Mesendoderm (in vitro differentiated cells): ENCODE measurements at regions not wholly inside any gene's neighbourhood (a gene's known extent, or its start where the extent isn't known, plus 50 kb on each side); places are given as distances from the start of the nearest gene placed in this dataset.

ENCODE experiments used
- DNase-seq: peaks from one replicate; pipeline ENCODE4 v3.0.0; 2013
- H2AK5ac ChIP-seq: 2 replicates; pipeline ENCODE4 v1.6.1; 2013; ENCODE audit warnings: low read length, inconsistent platforms
- H2BK120ac ChIP-seq: 2 replicates; pipeline ENCODE4 v1.6.1; 2013; ENCODE audit warnings: low read depth, mild to moderate bottlenecking, low read length, moderate library complexity, mixed read lengths
- H2BK15ac ChIP-seq: replicated peaks from 2 replicates; pipeline ENCODE4 v1.6.1; 2013; ENCODE audit warnings: low read depth, mild to moderate bottlenecking, moderate library complexity
- H2BK5ac ChIP-seq: 2 replicates; pipeline ENCODE4 v1.6.1; 2013; ENCODE audit warnings: low read length, inconsistent platforms
- H3K18ac ChIP-seq: 2 replicates; pipeline ENCODE4 v1.6.1; 2013; ENCODE audit warnings: mild to moderate bottlenecking, low read length, mixed read lengths
- H3K23ac ChIP-seq: one replicate; pipeline ENCODE4 v1.6.1; 2013; ENCODE audit warnings: low read length
- H3K27ac ChIP-seq: 2 replicates; pipeline ENCODE4 v1.5.1; 2013; ENCODE audit warnings: low read depth, mild to moderate bottlenecking, inconsistent platforms, low read length, moderate library complexity
- H3K27me3 ChIP-seq: 2 replicates; pipeline ENCODE4 v1.6.1; 2013; ENCODE audit warnings: low read length, control low read depth, mild to moderate bottlenecking, inconsistent platforms; ENCODE audit not compliant: insufficient read depth, poor library complexity
- H3K36me3 ChIP-seq: 2 replicates; pipeline ENCODE4 v1.6.1; 2013; ENCODE audit warnings: low read length, inconsistent platforms; ENCODE audit not compliant: control insufficient read depth, insufficient read depth
- H3K4ac ChIP-seq: one replicate; pipeline ENCODE4 v1.6.1; 2013; ENCODE audit warnings: low read depth, mild to moderate bottlenecking, low read length, moderate library complexity
- H3K4me1 ChIP-seq: 2 replicates; pipeline ENCODE4 v1.6.1; 2013; ENCODE audit warnings: low read depth, low read length, inconsistent platforms; ENCODE audit not compliant: control insufficient read depth
- H3K4me2 ChIP-seq: 2 replicates; pipeline ENCODE4 v1.6.1; 2013; ENCODE audit warnings: low read length
- H3K4me3 ChIP-seq: 2 replicates; pipeline ENCODE4 v1.5.1; 2013; ENCODE audit warnings: mild to moderate bottlenecking, low read length
- H3K56ac ChIP-seq: one replicate; pipeline ENCODE4 v1.6.1; 2013; ENCODE audit warnings: low read length
- H3K79me1 ChIP-seq: 2 replicates; pipeline ENCODE4 v1.6.1; 2013; ENCODE audit warnings: low read length, inconsistent platforms
- H3K79me2 ChIP-seq: 2 replicates; pipeline ENCODE4 v1.6.1; 2013; ENCODE audit warnings: mild to moderate bottlenecking, low read length; ENCODE audit not compliant: control insufficient read depth, insufficient read depth
- H3K9ac ChIP-seq: 2 replicates; pipeline ENCODE4 v1.6.1; 2013; ENCODE audit warnings: low read length, inconsistent platforms
- H4K5ac ChIP-seq: one replicate; pipeline ENCODE4 v1.6.1; 2013; ENCODE audit warnings: low read length
- H4K8ac ChIP-seq: one replicate; pipeline ENCODE4 v1.6.1; 2013; ENCODE audit warnings: low read depth, mild to moderate bottlenecking, control low read depth, low read length, moderate library complexity
- WGBS: extraction: QIAGEN DNeasy Blood & Tissue Kit; methylation state at CpG from one replicate; pipeline ENCODE4 v1.1.7; 2013; ENCODE audit warnings: low lambda C conversion rate, missing lambda C conversion rate; ENCODE audit not compliant: insufficient coverage; ENCODE audit errors: extremely low coverage; 5-methylcytosine and 5-hydroxymethylcytosine counted together

DNA sequence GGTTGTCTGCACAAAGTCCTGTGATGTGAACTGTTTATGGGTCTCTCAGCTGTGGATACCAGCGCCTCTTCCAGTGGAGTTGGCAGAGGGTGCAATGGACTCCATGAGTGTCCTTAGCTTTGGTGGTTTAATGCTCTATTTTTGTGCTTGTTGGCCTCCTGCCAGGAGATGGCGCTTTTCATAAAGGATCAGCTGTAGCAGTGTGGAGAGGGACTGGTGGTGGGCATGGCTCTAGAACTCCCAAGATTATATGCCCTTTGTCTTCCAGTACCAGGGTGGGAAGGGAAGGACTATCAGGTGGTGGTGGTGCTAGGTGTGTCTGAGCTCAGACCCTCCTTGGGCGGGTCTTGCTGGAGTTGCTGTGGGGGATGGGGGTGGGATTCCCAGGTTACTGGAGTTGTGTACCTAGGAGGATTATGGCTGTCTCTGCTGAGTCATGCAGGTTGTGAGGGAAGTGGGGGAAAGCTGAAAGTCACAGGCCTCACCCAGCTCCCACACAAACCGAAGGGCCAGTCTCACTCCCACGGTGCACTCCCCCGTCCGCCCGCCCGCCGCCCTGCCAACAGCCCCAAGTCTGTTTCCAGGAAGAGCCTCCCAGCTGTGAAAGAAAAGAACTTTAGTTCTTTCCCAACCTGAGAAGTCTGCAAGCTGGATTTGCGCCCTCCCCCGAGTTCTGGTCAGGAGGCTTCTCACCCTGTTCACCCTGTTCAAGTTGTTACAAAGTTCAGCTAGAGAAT, 108.1 kb downstream of the MARCO start:
- no peaks in the 10 kb centered on the region for H3K36me3 ChIP-seq
- H3K18ac ChIP-seq = peak overlapping the region; percentile 34
- H2BK120ac ChIP-seq = peak overlapping the region; percentile 32
- H3K4me3 ChIP-seq = no peak overlapping the region
- no peak overlapping the region for H3K27ac ChIP-seq
- H3K4me2 ChIP-seq = no peak overlapping the region
- peak overlapping the region; percentile 30 for H3K56ac ChIP-seq
- peak overlapping the region; percentile 26 for H3K4ac ChIP-seq
- no peak overlapping the region for H2BK15ac ChIP-seq
- no peaks in the 10 kb centered on the region for H3K27me3 ChIP-seq
- H3K9ac ChIP-seq = no peak overlapping the region
- H3K79me2 ChIP-seq = no peaks in the 10 kb centered on the region
- H3K23ac ChIP-seq = no peak overlapping the region
- H2AK5ac ChIP-seq = no peak overlapping the region
- no peak overlapping the region for H4K5ac ChIP-seq
- H3K79me1 ChIP-seq = no peaks in the 10 kb centered on the region
- DNase-seq = peak; percentile 77
- no peak overlapping the region for H4K8ac ChIP-seq
- H2BK5ac ChIP-seq = peak overlapping the region; percentile 65
- WGBS = no CpG with 5 or more reads among the region's 12 CpGs
- no peaks in the 10 kb centered on the region for H3K4me1 ChIP-seq
